ENCODE measurements at regions not wholly inside any gene's neighbourhood (a gene's known extent, or its start where the extent isn't known, plus 50 kb on each side); places are given as distances from the start of the nearest gene placed in this dataset.

DNA sequence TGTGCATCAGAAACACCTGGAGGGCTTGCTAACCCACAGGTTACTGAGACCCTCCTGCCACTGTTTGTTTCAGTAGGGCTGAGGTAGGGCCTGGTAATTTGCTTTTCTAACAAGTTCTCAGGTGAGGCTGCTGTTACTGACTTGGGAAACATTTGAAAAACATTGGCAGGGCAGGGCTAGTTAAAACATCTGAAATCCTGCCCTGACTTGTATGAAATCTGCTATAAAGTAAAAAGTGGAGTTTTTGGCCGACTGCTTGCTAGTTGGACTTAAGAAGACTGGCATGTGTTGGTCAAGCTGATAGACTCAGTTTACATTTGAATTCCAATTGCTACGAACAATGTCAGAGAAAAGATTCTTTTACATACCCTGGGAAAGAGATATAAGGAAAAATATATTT is 111.6 kb upstream of the DLX2 start:
- TF ChIP-seq POLR2A (IDR thresholded peaks at IDR 0.05; ENCODE audit: low read length) (no peak), GATA1 (IDR thresholded peaks at IDR 0.05; ENCODE audit: low read depth, low read length) (no peak)
